HepG2 (cell line): ENCODE measurements at regions not wholly inside any gene's neighbourhood (a gene's known extent, or its start where the extent isn't known, plus 50 kb on each side); places are given as distances from the start of the nearest gene placed in this dataset.

Experiments
- ATAC-seq: fragments of 200-7000 bp; cut with Tn5 transposase; 3 replicates; pipeline ENCODE4 v1.9.1; 2020; ENCODE audit warnings: mild to moderate bottlenecking, moderate library complexity
- BruUV-seq: library from RNA; stranded (reverse); fragments of 400-500 nt; replicated peaks from 2 replicates; lab custom pipeline; 2021; lab: Mats Ljungman, UMichigan
- CTCF ChIA-PET: fragments of 300-600 bp; formaldehyde crosslinking; extraction: SDS; loops from one replicate; lab custom pipeline; 2021; ENCODE audit warnings: low total read pairs, inconsistent platforms, low intra/inter-chr PET ratio; lab: Yijun Ruan, JAX
- POLR2A ChIA-PET: fragments of 350-600 bp; sonication (Branson Sonifier 250); formaldehyde crosslinking; loops from one replicate; lab custom pipeline; 2020; ENCODE audit warnings: antibody characterized with exemption, inconsistent platforms; lab: Yijun Ruan, JAX
- DNase-seq: peaks from one replicate; pipeline ENCODE4 v3.0.0-alpha.2; 2015; ENCODE audit warnings: low spot score
- FAIRE-seq: peaks from 3 replicates; lab custom pipeline; 2011; peaks lifted over from hg19 to GRCh38; lab: Jason Lieb, UNC
- H2AFZ ChIP-seq: one replicate; pipeline ENCODE4 v1.6.1; 2011; ENCODE audit warnings: low read length, inconsistent platforms
- H3K27ac ChIP-seq: fragments of 300-600 bp; 3 replicates; pipeline ENCODE4 v1.8.0; 2011; ENCODE audit warnings: mixed run types, mild to moderate bottlenecking, mixed read lengths, low read length, inconsistent platforms; ENCODE audit not compliant: insufficient read depth; ENCODE audit errors: extremely low read length
- H3K27me3 ChIP-seq, 2 experiments: fragments of 200-600 bp in 1 of 2; 2 replicates in 1 of 2; 3 replicates in 1 of 2; pipeline versions ENCODE4 v1.6.0 to v1.8.0; 2011; ENCODE audit warnings: low read length in 2 of 2, mild to moderate bottlenecking in 2 of 2, moderate library complexity in 2 of 2, inconsistent platforms in 1 of 2; ENCODE audit not compliant: insufficient read depth in 2 of 2, control insufficient read depth in 1 of 2
- H3K36me3 ChIP-seq, 2 experiments: fragments of 200-600 bp in 1 of 2; replicated peaks in 1 of 2; 2 replicates in 1 of 2; 3 replicates in 1 of 2; pipeline versions ENCODE4 v1.5.1 to v1.8.0; 2011; ENCODE audit warnings: low read length in 2 of 2, inconsistent platforms in 1 of 2; ENCODE audit not compliant: insufficient read depth in 2 of 2, control insufficient read depth in 1 of 2
- H3K4me1 ChIP-seq: 2 replicates; pipeline ENCODE4 v1.5.1; 2012; ENCODE audit warnings: low read length, inconsistent platforms; ENCODE audit not compliant: insufficient read depth
- H3K4me2 ChIP-seq: 2 replicates; pipeline ENCODE4 v1.6.0; 2011; ENCODE audit warnings: low read depth, low read length, inconsistent platforms
- H3K4me3 ChIP-seq, 3 experiments: fragments of 200-600 bp in 1 of 3; sonication (generic), shearing (Covaris generic) in 1 of 3; replicated peaks in 1 of 3; 2 replicates each; pipeline ENCODE4 v1.5.1; 2011 to 2016; ENCODE audit warnings: low read length in 3 of 3, inconsistent platforms in 2 of 3, low read depth in 2 of 3, mild to moderate bottlenecking in 2 of 3, control low read depth in 1 of 3, mixed read lengths in 1 of 3; ENCODE audit not compliant: insufficient read depth in 1 of 3
- H3K79me2 ChIP-seq: one replicate; pipeline ENCODE4 v1.6.1; 2011; ENCODE audit warnings: low read length, inconsistent platforms; ENCODE audit not compliant: insufficient read depth
- H3K9ac ChIP-seq: 2 replicates; pipeline ENCODE4 v1.6.0; 2011; ENCODE audit warnings: mild to moderate bottlenecking, low read depth, low read length, inconsistent platforms; ENCODE audit not compliant: insufficient read depth
- H3K9me3 ChIP-seq: 2 replicates; pipeline ENCODE4 v1.5.1; 2012; ENCODE audit warnings: mild to moderate bottlenecking, low read length
- H4K20me1 ChIP-seq: 2 replicates; pipeline ENCODE4 v1.6.0; 2011; ENCODE audit warnings: inconsistent platforms, mild to moderate bottlenecking, low read length, moderate library complexity; ENCODE audit not compliant: insufficient read depth
- ARID2 ChIP-seq: sonication (generic); formaldehyde crosslinking; IDR thresholded peaks from 2 replicates; pipeline ENCODE4 v1.8.1; 2022; ENCODE audit warnings: mild to moderate bottlenecking, missing genetic modification reagents, borderline replicate concordance
- ARID5B ChIP-seq: IDR thresholded peaks from 2 replicates; pipeline ENCODE4 v1.4.0; 2020; ENCODE audit warnings: mild to moderate bottlenecking, missing genetic modification reagents
- KAT7 ChIP-seq: IDR thresholded peaks from 2 replicates; pipeline ENCODE4 v1.6.1; 2018; ENCODE audit warnings: borderline replicate concordance, missing compliant biosample characterization
- RARG ChIP-seq: sonication (generic); formaldehyde crosslinking; IDR thresholded peaks from 2 replicates; pipeline ENCODE4 v1.4.0; 2020; ENCODE audit warnings: low read depth, mild to moderate bottlenecking, missing genetic modification reagents
- ZBTB2 ChIP-seq: sonication (generic); formaldehyde crosslinking; IDR thresholded peaks from 2 replicates; pipeline ENCODE4 v1.8.0; 2022; ENCODE audit warnings: low read depth, missing genetic modification reagents
- ZSCAN12 ChIP-seq: sonication (generic); formaldehyde crosslinking; IDR thresholded peaks from 2 replicates; pipeline ENCODE4 v1.9.0; 2021; ENCODE audit warnings: mild to moderate bottlenecking, missing genetic modification reagents
- WGBS: methylation state at CpG from one replicate; pipeline ENCODE4 v1.1.6; 2017; ENCODE audit warnings: low lambda C conversion rate; 5-methylcytosine and 5-hydroxymethylcytosine counted together
- in situ Hi-C: cut with HindIII; loops from 2 replicates; pipeline ENCODE4 v1.10.0; 2017; ENCODE audit warnings: low pct_unique_long_range_greater_than_20kb; ENCODE audit not compliant: extremely low pct_ligation_motif_present
- intact Hi-C: fragments of 100-400 bp; cut with micrococcal nuclease; formaldehyde crosslinking; loops from one replicate; pipeline ENCODE4 v1.10.0; 2022; ENCODE audit not compliant: unreplicated experiment

DNA sequence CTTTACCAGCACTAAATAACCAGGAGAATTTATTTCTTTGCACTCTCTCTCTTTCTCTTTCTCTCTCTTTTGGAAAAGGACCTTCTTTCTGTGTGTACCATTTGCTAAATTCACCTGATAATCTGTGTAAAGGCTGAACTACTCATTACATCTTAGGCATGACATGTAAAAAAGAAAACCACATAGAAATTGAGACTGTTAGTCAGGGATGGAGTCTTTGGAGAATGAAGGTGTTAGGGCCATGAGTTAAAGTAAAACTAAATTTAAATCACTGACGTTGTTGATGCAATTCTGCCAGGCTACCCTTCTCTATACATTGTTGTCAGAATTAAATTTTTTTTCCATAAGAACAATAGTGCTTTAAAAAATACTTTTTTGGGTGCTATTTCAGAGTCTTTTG lies 263.3 kb downstream of the PTEN start:
- FAIRE-seq: no peak
- CTCF ChIA-PET: no interaction called here
- H2AFZ ChIP-seq: no peak overlapping the region
- DNase-seq: no peak
- no peaks in the 10 kb centered on the region for H4K20me1 ChIP-seq
- H3K79me2 ChIP-seq: no peaks in the 10 kb centered on the region
- H3K27me3 ChIP-seq: no peaks in the 10 kb centered on the region
- no peak overlapping the region for H3K27ac ChIP-seq
- intact Hi-C loops (no loop called here), in situ Hi-C loops (no loop called here)
- H3K4me1 ChIP-seq: no peaks in the 10 kb centered on the region
- TF ChIP-seq ARID5B (no peak), ARID2 (CRISPR knock-in tag) (no peak), ZSCAN12 (CRISPR knock-in tag) (no peak), RARG (CRISPR knock-in tag) (no peak), ZBTB2 (CRISPR knock-in tag) (no peak), KAT7 (no peak)
- no peak overlapping the region for H3K4me3 ChIP-seq
- BruUV-seq: no TSS peak
- no peak overlapping the region for H3K9ac ChIP-seq
- 3% methylated on average over 1 of the region's 1 CpG for WGBS
- POLR2A ChIA-PET: no interaction called here
- H3K9me3 ChIP-seq: no peaks in the 10 kb centered on the region
- no peak overlapping the region for H3K4me2 ChIP-seq
- no peak for ATAC-seq
- H3K36me3 ChIP-seq: no peaks in the 10 kb centered on the region
